H1 (cell line): ENCODE measurements at regions not wholly inside any gene's neighbourhood (a gene's known extent, or its start where the extent isn't known, plus 50 kb on each side); places are given as distances from the start of the nearest gene placed in this dataset.

Experiments
- ATF3 ChIP-seq: IDR thresholded peaks from 2 replicates; pipeline ENCODE4 v1.6.1; 2011; ENCODE audit warnings: low read depth, mild to moderate bottlenecking, low read length; ENCODE audit not compliant: insufficient read depth
- CBX8 ChIP-seq: fragments of 300-800, 300-1000 bp; sonication (generic); IDR thresholded peaks from 2 replicates; pipeline ENCODE4 v1.7.1; 2016; ENCODE audit warnings: low read depth, low read length, borderline replicate concordance
- YY1 ChIP-seq: IDR thresholded peaks from 2 replicates; pipeline ENCODE4 v1.6.1; 2011; ENCODE audit warnings: low read depth, mild to moderate bottlenecking, low read length

GRCh38 chr1:4269952-4270570, 370.0 kb upstream of the C1orf174 start (continued):
- TF ChIP-seq ATF3 (no peak), CBX8 (no peak), YY1 (no peak)
